ENCODE measurements at regions not wholly inside any gene's neighbourhood (a gene's known extent, or its start where the extent isn't known, plus 50 kb on each side); places are given as distances from the start of the nearest gene placed in this dataset.

DNA sequence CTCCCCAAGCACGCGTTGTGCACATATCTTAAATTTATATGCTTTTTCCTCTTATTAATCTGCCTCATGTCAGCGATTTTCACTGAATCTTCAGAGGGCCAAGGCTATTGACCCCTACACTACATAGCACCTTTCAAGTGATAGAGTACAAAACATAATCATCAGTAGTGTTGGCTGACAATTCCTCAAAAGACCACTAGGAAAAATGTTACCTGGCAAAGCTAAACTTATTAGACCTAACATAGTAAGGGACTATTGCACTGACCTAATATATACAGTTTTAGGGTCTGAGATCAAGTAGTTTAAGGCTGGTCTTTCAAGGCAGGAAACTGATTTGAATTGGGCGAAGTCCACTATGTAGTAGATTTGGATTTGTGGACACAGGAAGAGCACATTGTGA, 244.2 kb upstream of the ZC3H15 start:
- H4K20me1 ChIP-seq (ENCODE audit: insufficient read depth, low read length): no peaks in the 10 kb centered on the region

DNA sequence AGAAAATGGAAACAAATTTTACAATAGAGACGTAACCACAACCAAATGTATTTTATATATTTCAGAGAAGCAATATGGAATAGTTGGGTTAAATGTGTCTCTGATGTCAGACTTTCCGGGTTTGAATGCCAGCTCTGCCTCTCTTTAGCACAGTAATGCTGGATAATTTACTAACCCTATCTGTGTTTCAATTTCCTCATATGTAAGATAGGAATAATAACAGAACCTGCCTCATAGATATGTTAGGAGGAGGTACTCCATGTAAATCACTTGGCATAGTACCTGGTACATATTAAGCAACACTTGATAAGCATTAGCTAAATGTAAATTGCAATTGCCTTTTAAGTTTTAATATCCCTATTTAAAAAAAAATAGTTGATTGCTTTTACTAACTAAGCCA, 231.3 kb upstream of the ZC3H15 start:
- Histone ChIP-seq H3K79me2 (ENCODE audit: insufficient read depth, low read length) (no peaks in the 10 kb centered on the region), H3K36me3 (ENCODE audit: insufficient read depth, low read length) (no peaks in the 10 kb centered on the region), H3K4me3 (ENCODE audit: insufficient read depth, low read length) (no peak overlapping the region), H3K9me3 (ENCODE audit: low read depth, low read length) (no peaks in the 10 kb centered on the region), H4K20me1 (ENCODE audit: insufficient read depth, low read length) (no peaks in the 10 kb centered on the region), H3K4me2 (ENCODE audit: insufficient read depth, low read length) (no peak overlapping the region), H3K27ac (ENCODE audit: low read depth, low read length) (no peak overlapping the region), H2AFZ (ENCODE audit: low read length) (no peak overlapping the region), H3K27me3 (ENCODE audit: insufficient read depth, low read length) (no peaks in the 10 kb centered on the region), H3K4me1 (ENCODE audit: insufficient read depth, low read length) (no peaks in the 10 kb centered on the region)
- DNase-seq (ENCODE audit: insufficient read length, low spot score, missing footprints): no peak
- TF ChIP-seq, protein P1, sequence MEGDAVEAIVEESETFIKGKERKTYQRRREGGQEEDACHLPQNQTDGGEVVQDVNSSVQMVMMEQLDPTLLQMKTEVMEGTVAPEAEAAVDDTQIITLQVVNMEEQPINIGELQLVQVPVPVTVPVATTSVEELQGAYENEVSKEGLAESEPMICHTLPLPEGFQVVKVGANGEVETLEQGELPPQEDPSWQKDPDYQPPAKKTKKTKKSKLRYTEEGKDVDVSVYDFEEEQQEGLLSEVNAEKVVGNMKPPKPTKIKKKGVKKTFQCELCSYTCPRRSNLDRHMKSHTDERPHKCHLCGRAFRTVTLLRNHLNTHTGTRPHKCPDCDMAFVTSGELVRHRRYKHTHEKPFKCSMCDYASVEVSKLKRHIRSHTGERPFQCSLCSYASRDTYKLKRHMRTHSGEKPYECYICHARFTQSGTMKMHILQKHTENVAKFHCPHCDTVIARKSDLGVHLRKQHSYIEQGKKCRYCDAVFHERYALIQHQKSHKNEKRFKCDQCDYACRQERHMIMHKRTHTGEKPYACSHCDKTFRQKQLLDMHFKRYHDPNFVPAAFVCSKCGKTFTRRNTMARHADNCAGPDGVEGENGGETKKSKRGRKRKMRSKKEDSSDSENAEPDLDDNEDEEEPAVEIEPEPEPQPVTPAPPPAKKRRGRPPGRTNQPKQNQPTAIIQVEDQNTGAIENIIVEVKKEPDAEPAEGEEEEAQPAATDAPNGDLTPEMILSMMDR (IDR thresholded peaks at IDR 0.05; ENCODE audit: extremely low read depth, low read depth, low read length): no peak

More for the DNA sequence above, 244.2 kb upstream of the ZC3H15 start:
- no peak for DNase-seq (ENCODE audit: insufficient read length, low spot score, missing footprints)
- TF ChIP-seq, protein P1 (IDR thresholded peaks at IDR 0.05; ENCODE audit: extremely low read depth, low read depth, low read length): no peak
- Histone ChIP-seq H3K4me3 (ENCODE audit: insufficient read depth, low read length) (no peak overlapping the region), H3K9me3 (ENCODE audit: low read depth, low read length) (no peaks in the 10 kb centered on the region), H2AFZ (ENCODE audit: low read length) (no peak overlapping the region), H3K27ac (ENCODE audit: low read depth, low read length) (no peak overlapping the region), H3K27me3 (ENCODE audit: insufficient read depth, low read length) (no peaks in the 10 kb centered on the region), H3K79me2 (ENCODE audit: insufficient read depth, low read length) (no peaks in the 10 kb centered on the region), H3K4me2 (ENCODE audit: insufficient read depth, low read length) (no peak overlapping the region), H3K36me3 (ENCODE audit: insufficient read depth, low read length) (no peaks in the 10 kb centered on the region), H3K4me1 (ENCODE audit: insufficient read depth, low read length) (no peaks in the 10 kb centered on the region)

DNA sequence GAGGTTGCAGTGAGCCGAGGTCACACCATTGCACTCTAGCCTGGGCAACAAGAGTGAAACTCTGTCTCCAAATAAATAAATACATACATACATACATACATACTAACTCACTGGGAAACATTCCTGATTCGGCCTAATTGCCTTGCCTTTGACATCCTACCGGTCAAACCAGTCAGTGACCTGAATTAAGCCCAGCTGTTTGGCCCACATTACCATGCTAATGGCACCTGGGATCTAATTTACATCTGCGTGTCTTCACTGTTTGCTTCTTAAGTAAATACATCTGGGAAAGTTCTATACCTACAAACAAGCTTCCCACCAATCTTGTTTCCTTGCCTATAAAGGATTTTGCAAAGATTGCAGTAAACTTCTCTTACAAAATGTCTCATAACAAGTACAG, 230.2 kb upstream of the ZC3H15 start:
- H4K20me1 ChIP-seq (ENCODE audit: insufficient read depth, low read length): no peaks in the 10 kb centered on the region
- no peaks in the 10 kb centered on the region for H3K9me3 ChIP-seq (ENCODE audit: low read depth, low read length)
- H3K27ac ChIP-seq (ENCODE audit: low read depth, low read length): no peak overlapping the region
- TF ChIP-seq, protein P1 (IDR thresholded peaks at IDR 0.05; ENCODE audit: extremely low read depth, low read depth, low read length): no peak
- H2AFZ ChIP-seq (ENCODE audit: low read length): no peak overlapping the region
- no peaks in the 10 kb centered on the region for H3K4me1 ChIP-seq (ENCODE audit: insufficient read depth, low read length)
- H3K36me3 ChIP-seq (ENCODE audit: insufficient read depth, low read length): no peaks in the 10 kb centered on the region
- DNase-seq (ENCODE audit: insufficient read length, low spot score, missing footprints): no peak
- H3K4me3 ChIP-seq (ENCODE audit: insufficient read depth, low read length): no peak overlapping the region
- H3K79me2 ChIP-seq (ENCODE audit: insufficient read depth, low read length): no peaks in the 10 kb centered on the region
- H3K4me2 ChIP-seq (ENCODE audit: insufficient read depth, low read length): no peak overlapping the region
- no peaks in the 10 kb centered on the region for H3K27me3 ChIP-seq (ENCODE audit: insufficient read depth, low read length)

- H4K20me1 ChIP-seq (ENCODE audit: insufficient read depth, low read length): no peaks in the 10 kb centered on the region
- TF ChIP-seq, protein P1 (IDR thresholded peaks at IDR 0.05; ENCODE audit: extremely low read depth, low read depth, low read length): peak; percentile 62
- peak; percentile 44 for DNase-seq (ENCODE audit: insufficient read length, low spot score, missing footprints)
- H3K27me3 ChIP-seq (ENCODE audit: insufficient read depth, low read length): no peaks in the 10 kb centered on the region
- no peak overlapping the region for H3K27ac ChIP-seq (ENCODE audit: low read depth, low read length)
- H3K79me2 ChIP-seq (ENCODE audit: insufficient read depth, low read length): no peaks in the 10 kb centered on the region
- no peaks in the 10 kb centered on the region for H3K9me3 ChIP-seq (ENCODE audit: low read depth, low read length)
- no peak overlapping the region for H3K4me2 ChIP-seq (ENCODE audit: insufficient read depth, low read length)
- no peak overlapping the region for H2AFZ ChIP-seq (ENCODE audit: low read length)
- no peaks in the 10 kb centered on the region for H3K36me3 ChIP-seq (ENCODE audit: insufficient read depth, low read length)
- no peaks in the 10 kb centered on the region for H3K4me1 ChIP-seq (ENCODE audit: insufficient read depth, low read length)
- H3K4me3 ChIP-seq (ENCODE audit: insufficient read depth, low read length): no peak overlapping the region
Measured at GRCh38 chr2:186256540-186256939, 229.5 kb upstream of the ZC3H15 start.

All from osteoblast (primary cell).